22Rv1 (cell line): ENCODE measurements at regions not wholly inside any gene's neighbourhood (a gene's known extent, or its start where the extent isn't known, plus 50 kb on each side); places are given as distances from the start of the nearest gene placed in this dataset.

Experiments used
- H3K27ac ChIP-seq: fragments of 450-650 bp; 2 replicates; pipeline ENCODE4 v1.5.1; 2017
- CTCF ChIP-seq: fragments of 450-650 bp; IDR thresholded peaks from 2 replicates; pipeline ENCODE4 v1.5.1; 2017; ENCODE audit warnings: mild to moderate bottlenecking
- ZFX ChIP-seq: fragments of 450-650 bp; IDR thresholded peaks from 2 replicates; pipeline ENCODE4 v1.6.1; 2017; ENCODE audit warnings: antibody characterized with exemption, borderline replicate concordance

- TF ChIP-seq ZFX (no peak), CTCF (no peak)
- H3K27ac ChIP-seq = no peak overlapping the region
These were observed 249.9 kb downstream of the AEBP2 start for GRCh38 chr12:19689226-19689625.

GRCh38 chr12:19689801-19690472 lies 250.6 kb downstream of the AEBP2 start:
- TF ChIP-seq CTCF = no peak
- no peak for TF ChIP-seq ZFX
- no peak overlapping the region for H3K27ac ChIP-seq

GRCh38 chr12:19692091-19692490 lies 252.8 kb downstream of the AEBP2 start:
- TF ChIP-seq CTCF (no peak), ZFX (no peak)
- no peak overlapping the region for H3K27ac ChIP-seq

- TF ChIP-seq CTCF (no peak), ZFX (no peak)
- no peak overlapping the region for H3K27ac ChIP-seq
These were observed 253.3 kb downstream of the AEBP2 start for GRCh38 chr12:19692566-19692965.

- no peak overlapping the region for H3K27ac ChIP-seq
- no peak for TF ChIP-seq CTCF
- TF ChIP-seq ZFX = no peak
These were observed 255.3 kb downstream of the AEBP2 start for GRCh38 chr12:19694627-19695026.

GRCh38 chr12:19695244-19696098 lies 256.2 kb downstream of the AEBP2 start:
- TF ChIP-seq CTCF (no peak), ZFX (no peak)
- no peak overlapping the region for H3K27ac ChIP-seq

- no peak overlapping the region for H3K27ac ChIP-seq
- TF ChIP-seq ZFX = no peak
These were observed 261.7 kb downstream of the AEBP2 start for GRCh38 chr12:19700969-19701368.
